ENCODE measurements at regions not wholly inside any gene's neighbourhood (a gene's known extent, or its start where the extent isn't known, plus 50 kb on each side); places are given as distances from the start of the nearest gene placed in this dataset.

DNA sequence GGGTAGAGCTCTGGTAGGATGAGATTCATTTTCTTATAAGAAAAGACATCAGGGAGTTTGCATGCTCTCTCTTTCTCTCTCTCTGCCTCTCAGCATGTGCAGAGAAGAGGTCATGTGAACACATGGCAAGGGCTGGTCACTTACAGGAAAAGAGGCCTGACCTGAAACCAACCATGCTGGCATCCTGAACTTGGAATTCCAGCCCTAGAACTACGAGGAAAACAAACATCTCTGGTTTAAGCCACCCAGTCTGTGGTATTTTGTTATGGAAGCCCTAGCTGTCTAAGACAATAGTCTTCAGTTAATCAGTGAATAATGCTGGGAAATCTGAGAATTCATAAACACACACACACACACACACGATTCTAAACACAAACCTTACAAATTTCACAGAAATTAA is 1104.2 kb upstream of the LRRN3 start:
- no peak for DNase-seq (ENCODE audit: low read depth in 4 of 4, low spot score in 2 of 4)

DNA sequence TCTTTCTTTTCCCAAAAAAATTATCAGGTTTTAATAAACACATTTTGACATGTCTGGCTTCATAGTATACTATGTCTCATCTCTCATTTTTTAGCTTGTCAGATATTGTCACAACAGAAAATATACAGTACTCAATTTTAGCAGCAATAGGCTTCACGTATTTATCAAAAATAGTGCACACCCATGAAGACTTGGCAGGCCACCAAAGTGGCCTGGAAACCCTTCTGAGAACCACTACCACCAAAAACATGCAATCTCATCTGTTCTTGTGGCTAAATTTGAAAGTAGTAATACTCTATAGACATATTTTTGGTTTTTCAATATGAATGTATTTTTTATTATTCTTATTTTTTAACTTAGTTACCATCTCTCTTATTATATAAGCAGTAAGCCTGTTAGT is 1094.5 kb upstream of the LRRN3 start:
- DNase-seq (ENCODE audit: low read depth in 4 of 4, low spot score in 2 of 4) = no peak

DNA sequence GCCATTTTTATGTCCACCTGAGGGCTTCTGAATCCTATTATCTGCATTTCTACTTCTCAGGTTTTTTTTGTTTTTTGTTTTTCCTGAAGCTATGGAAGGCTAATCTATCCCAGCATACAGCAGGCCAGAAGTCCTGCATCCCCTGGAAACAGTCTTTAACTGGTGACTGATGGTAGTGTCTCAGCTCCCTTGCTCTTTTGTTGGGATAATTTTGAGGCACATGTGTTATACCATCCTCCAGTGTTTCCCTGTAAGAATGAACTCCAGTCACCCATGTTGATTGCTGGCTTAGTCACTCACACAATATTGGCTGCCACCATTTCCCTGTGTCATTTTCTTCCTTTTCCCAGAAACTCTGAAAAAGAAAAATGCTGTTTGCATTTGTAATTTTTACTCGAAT is 1094.0 kb upstream of the LRRN3 start:
- DNase-seq (ENCODE audit: low read depth in 4 of 4, low spot score in 2 of 4) = no peak

DNA sequence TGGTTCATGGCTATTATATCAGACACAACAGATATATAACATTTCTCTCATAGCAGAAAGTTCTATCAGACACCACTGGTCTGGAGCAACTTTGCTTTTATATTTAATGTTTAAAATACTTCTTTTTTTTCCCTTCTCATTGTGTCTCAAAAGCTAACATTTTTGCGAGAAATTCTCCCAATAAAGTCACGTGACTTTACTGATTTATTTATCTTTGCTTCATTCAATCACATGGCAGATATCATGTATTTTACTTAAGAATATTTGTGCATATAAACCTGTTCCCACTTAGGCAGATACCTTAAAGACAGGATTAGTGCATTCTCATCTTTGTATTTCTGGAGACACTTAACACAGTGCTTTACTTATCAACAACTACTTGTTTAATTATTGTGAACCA is 1093.1 kb upstream of the LRRN3 start:
- no peak for DNase-seq (ENCODE audit: low read depth in 4 of 4, low spot score in 2 of 4)

DNA sequence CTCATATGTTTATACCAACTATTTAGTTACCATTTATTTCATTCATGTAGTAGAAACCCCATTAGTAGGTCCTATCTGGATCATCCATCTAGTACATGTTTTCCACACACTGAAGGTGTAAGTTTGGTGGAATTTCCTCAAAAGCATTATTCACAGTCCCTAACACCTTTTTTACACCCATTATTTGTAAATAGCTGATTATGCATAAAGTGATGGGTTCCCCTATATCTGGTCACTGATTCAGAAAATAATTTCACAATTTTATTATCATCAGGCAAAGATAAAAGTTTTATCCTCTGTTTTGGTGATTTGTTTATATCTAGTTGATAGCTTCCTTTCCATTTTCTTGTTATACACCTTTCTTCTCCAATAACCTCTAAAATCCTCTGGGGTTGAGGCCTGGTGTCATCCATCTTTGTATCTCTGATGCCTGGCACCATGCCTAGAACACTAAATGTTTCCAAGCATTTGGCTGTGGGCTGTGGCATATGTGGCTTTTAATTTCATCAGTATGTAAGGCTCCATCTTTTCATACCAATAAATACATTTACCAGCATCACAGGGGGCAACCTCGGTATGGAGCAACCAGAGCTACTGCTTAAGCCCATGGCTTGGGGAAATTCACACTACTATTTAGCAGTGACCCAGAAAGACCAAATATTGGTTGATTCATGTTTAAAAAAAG is 1089.5 kb upstream of the LRRN3 start:
- no peak for DNase-seq (ENCODE audit: low read depth in 4 of 4, low spot score in 2 of 4)

DNA sequence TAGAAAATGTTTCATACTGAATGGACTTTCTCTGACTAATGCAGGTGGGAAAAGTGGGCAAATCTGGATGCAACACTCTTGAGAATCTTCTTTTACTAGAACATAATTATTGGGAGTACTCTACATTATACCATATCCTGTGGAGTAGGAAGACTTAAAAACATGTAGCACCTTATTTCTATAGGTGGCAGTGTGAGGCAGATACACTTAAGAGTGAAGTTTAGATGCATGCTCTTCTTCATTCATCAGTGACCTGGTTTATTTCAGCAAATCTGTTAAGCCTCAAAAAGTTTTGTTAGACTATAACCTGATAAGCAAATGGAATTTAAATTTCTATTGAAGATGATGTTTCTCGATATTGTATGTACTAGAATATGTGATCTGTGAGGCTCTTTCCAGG is 1087.1 kb upstream of the LRRN3 start:
- no peak for DNase-seq (ENCODE audit: low read depth in 4 of 4, low spot score in 2 of 4)

DNA sequence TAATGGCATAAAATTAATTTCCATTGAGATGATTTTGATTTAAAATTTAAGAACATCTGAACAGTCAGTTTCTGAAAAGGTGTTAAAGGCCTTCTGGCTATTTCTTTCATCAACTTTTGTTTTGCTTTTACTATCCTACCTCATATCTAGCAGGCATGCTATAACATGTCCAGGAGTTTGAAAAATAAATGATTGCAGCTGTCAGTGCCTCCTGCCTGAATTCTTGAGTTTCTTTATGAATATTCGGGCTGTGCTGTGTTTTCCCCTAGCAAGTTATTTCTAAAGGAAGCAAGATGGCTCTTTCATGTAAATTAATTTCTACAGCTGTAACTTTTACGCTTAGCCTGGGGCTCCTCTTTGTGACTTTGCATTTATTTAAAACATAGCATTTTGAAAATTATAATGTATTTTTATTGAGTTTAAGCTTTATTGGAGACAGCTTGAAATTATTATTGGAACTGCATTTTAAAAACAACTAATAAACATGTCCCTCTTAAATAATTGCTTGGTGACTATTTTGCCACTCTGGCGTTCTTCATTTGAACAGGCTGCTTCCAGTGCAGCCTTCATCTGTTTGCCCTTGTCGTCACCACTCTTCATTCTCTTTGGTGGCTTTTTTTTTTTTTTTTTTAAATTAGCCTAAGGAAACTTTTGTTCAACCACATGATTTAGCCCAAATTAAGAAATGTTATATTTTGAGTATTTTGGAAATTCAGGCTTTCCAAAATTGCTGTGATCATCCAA is 1083.4 kb upstream of the LRRN3 start:
- no peak for DNase-seq (ENCODE audit: low read depth in 4 of 4, low spot score in 2 of 4)

DNA sequence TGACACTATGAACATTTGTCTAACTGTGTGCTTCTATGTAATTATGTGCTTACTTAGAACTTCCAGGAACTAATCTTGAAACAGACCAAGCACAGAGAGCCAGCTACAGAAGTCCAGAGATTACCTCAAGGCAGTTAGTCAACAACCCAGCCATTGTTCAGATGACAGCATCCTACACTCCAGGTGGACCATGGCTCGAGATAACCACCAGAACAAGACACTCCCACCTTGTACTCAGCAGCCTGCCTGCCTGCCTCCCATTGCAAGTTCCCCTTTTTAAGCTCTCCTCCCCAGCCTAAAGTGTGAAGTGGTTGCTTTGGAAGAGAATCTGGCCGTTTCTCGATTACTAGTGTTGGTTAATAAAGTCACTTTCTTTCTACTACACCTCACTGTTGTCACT is 1080.6 kb upstream of the LRRN3 start:
- DNase-seq (ENCODE audit: low read depth in 4 of 4, low spot score in 2 of 4) = no peak

DNA sequence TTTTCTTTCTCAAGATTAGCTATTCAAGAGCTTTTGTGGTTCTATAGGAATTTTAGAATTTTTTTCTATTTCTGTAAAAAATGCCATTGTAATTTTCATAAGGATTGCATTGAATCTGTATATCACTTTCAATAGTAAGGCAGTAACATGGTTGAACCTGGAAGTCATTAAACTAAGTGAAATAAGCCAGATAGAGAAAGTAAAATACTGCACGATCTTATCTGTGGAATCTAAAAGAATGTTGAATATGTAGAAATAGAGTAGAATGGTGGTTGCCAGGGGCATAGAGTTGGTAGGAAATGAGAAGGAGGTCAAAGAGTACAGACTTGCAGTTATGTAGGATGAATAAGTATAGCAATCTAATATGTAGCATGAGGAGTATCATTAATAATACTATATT is 1073.5 kb upstream of the LRRN3 start:
- no peak for DNase-seq (ENCODE audit: low read depth in 4 of 4, low spot score in 2 of 4)

DNA sequence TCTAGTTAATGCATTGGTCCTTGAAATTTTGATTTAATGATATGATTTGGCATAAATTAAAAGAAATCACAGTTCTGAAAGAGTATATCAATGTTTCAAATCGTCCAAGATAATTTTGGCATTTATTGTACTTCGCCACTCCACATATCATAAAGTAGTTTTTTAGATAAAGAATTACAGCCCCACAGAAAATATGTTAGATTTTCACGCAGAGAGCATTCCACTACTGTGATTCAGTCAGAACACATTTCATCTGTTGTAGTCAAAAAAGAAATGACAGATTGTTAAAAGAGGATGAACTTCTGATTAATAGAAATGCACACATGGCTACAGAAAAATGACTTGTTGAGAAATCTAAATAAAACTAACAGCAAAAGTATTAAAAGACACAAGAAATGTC is 1063.5 kb upstream of the LRRN3 start:
- DNase-seq (ENCODE audit: low read depth in 4 of 4, low spot score in 2 of 4) = no peak

DNA sequence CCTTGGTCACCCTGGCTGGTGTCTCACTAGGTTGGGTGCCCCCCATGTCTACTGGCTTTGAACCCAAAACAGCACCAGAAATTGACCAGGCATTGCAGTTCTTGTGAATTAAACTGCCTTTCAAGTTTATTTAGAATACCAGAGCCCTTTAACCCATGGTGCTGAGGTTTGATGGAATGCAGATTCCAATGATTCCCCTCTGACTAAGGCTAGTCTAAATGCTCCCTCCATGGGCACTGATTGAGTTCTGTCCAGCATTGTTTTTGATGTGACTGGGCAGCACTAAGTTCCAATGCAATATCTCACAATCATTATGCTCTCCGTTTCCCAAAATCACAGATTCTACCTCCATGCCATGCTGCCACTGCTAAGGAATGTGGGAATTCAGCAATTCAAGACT is 1047.4 kb upstream of the LRRN3 start:
- no peak for DNase-seq (ENCODE audit: low read depth in 4 of 4, low spot score in 2 of 4)

DNA sequence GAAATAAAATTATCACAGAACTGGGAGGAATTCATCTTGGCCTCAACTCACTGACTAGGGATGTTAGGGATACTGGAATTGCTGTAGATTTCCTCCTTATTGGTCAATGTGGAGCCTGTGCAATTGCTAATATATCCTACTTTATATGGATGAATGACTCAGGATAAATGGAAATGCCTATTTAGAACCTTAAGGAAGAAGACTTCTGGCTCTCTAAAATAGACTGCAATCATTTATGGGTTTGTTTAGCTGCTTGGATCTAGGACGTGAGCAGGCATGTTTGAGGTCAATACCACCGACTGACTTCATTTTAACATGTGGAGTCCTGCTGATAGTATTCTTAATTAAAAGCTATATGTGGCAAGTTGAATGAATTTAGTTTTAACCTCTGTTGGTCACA is 1040.1 kb upstream of the LRRN3 start:
- DNase-seq (ENCODE audit: low read depth in 4 of 4, low spot score in 2 of 4) = no peak

DNA sequence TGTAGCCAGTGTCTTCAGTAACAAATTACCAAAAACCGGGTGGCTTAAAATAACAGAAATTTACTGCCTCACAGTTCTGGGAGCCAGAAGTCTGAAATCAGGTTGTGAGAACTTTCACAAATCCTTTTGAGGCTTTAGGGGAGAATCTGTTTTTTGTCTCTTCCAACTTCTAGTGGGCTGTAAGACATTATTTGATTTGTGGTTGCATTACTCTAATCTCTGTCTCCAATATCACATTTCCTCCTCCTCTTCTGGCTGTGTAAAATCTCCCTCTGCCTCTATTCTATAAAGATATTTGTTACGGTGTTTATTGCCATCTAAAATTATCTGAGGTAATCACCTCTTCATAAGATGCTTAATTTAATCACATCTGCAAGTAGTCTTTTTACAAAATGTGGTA is 1039.6 kb upstream of the LRRN3 start:
- DNase-seq (ENCODE audit: low read depth in 4 of 4, low spot score in 2 of 4) = no peak

DNA sequence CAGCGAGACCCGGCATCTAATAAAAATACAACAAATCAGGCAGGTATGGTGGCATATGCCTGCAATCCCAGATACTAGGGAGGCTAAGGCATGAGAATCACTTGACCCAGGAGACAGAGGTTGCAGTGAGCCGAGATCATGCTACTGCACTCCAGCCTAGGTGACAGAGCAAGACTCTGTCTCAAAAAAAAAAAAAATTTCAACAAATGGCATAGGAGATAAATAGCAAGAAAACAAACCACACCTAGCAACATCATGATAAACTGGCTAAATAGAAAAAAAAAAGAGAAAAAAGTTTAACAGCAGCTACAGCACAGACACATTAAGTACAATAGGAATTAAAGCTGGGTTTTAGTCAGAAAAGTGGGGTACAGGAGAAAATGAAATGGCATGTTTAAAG is 1034.6 kb upstream of the LRRN3 start:
- no peak for DNase-seq (ENCODE audit: low read depth in 4 of 4, low spot score in 2 of 4)

DNA sequence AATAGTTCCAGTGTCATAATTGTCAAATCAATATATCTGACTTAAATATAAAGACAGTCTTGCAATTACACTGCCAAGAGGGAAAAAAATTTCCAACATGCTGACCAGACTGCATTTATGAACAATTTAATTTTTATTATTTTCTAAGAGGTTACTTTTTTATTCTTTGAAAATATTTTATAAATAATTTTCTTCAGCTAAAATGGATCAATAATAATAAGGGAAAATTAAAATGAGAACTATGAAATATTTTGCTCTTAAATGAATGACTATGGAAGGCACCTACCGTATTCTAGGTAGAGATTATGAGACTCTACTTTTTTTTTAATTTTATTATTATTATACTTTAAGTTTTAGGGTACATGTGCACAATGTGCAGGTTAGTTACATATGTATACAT is 1032.5 kb upstream of the LRRN3 start:
- DNase-seq (ENCODE audit: low read depth in 4 of 4, low spot score in 2 of 4) = no peak

DNA sequence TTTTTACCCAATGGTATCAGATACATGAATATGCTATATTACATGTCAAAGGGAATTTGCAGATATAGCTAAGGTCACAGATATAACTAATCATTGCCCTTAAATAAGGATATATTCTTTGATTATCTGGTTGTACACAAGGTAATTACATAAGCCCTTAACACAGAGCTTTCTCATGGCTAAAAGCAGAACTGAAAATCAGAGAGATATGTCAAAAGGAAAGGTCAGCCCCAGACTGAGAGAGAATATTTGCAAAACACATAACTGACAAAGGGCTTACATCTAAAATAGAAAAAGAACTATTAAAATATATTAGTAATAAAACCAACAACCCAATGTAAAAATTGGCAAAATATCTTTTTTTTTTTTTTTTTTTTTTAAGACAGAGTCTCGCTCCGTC is 1029.5 kb upstream of the LRRN3 start:
- DNase-seq (ENCODE audit: low read depth in 4 of 4, low spot score in 2 of 4) = no peak

DNA sequence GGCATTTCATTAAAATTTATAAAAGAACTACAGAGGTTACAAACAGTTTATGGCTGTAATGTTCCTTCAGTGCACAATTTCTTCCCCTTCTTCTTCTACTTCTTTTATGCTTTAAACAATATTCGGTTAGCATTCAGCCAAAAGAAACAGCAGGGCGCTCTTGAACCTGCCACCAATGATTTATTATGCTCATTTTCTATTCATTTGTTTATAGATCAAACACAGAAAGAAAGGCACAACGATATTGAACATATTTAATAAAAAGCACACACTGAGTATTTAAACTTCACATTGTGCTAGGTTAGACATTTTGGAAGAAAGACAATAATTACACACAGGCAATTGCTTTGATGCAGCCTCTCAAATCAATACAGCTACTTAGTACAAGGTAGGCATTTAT is 1025.8 kb upstream of the LRRN3 start:
- no peak for DNase-seq (ENCODE audit: low read depth in 4 of 4, low spot score in 2 of 4)

DNA sequence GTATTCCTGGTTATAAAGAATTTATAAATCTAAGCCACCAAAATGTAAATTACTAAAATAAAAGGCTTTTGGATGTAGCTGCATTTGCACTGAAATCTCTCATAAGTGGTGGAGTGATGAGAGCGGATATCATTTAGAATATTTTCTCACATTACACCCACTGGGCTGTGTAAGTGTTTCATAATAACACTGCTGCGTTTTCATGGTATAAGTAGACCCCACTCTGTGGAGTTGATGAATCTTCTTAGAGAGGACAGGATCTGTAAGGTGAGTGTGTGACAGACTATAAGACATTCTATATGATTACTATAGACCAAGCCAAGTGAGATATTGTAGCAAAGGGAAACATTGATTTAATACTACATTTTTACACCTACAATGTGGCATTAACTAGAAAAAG is 1024.1 kb upstream of the LRRN3 start:
- no peak for DNase-seq (ENCODE audit: low read depth in 4 of 4, low spot score in 2 of 4)

DNA sequence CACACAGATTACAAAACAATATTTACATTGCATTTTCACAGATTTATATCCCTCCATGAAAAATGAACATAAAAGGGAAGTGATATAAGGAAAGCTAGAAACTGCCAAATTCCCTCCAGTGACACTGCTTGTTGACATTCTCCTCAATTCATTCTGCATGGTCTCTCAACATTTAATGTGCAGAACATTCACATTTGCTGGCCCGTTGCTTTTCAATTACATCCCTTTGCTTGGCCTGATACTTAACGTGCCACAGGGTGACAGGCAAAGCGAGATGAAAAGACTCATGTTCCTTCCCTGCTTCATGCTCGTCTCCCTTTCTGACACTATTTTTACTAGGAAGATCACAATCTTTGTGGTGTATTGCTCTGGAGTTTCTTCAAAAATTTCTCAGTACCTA is 1019.7 kb upstream of the LRRN3 start:
- DNase-seq (ENCODE audit: low read depth in 4 of 4, low spot score in 2 of 4) = no peak

DNA sequence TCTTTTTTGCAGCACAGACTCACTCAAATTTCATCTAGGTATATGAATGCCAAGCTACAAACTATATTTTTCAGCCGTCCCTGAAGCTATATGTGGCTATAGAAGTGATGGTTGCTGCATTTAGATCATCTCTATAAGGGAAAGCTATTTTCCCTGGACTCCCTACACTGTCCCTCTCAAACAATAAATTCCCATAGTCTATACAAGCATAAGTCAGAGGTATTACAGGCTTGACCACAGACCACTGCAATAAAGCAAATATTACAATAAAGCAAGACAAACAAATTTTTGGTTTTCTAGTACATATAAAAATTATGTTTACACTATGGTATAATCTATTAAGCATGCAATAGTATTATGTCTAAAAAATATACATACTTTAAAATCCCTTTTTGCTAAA is 1015.5 kb upstream of the LRRN3 start:
- DNase-seq (ENCODE audit: low read depth in 4 of 4, low spot score in 2 of 4) = no peak

DNA sequence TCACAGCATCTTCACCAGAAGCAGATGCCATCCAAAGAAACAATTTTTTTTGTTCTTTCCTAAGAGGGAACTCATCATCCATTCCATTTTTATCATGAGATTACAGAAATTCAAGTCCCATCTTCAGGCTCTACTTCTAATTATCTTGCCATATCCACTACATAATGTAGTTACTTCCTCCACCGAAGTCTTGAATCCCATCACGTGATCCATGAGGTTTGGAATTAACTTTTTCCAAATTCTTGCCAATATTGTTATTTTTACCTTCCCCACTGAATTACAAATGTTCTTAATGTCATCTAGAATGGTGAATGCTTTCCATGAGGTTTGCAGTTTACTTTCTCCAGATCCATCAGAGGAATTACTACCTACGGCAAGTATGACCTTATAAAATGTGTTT is 1014.7 kb upstream of the LRRN3 start:
- DNase-seq (ENCODE audit: low read depth in 4 of 4, low spot score in 2 of 4) = no peak

DNA sequence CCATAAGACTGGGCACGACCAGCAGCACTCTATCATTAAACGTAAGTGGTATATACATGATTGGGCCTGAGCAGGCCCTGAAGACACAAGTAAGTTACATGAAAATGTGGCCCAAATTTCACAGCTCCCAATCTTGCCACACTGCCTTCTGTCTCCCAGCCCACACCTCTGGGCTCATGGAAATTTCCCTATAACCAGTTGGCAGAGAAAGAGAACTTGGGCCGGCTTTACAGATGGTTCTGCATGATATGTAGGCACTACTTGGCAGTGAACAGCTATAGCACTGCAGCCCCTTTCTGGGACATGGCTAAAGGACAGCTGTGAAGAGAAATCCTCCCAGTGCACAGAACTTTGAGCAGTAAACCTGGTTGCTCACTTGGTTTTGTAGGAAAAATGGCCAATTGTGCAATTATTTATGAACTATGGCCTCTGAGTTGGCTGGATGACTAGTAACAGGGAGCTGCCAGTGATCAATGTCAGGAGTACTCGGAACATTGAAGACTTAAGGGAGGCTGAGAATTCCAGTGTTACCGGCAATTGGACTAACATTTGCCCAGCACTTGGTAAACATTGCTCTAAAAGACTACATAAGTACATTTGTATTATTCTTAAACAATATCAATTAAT is 1006.6 kb upstream of the LRRN3 start:
- no peak for DNase-seq (ENCODE audit: low read depth in 4 of 4, low spot score in 2 of 4)
